ENCODE measurements at regions not wholly inside any gene's neighbourhood (a gene's known extent, or its start where the extent isn't known, plus 50 kb on each side); places are given as distances from the start of the nearest gene placed in this dataset.

- Histone ChIP-seq H3K4me3 (no peak overlapping the region), H3K27ac (no peak overlapping the region), H3K9me3 (no peaks in the 10 kb centered on the region), H3K4me2 (no peak overlapping the region), H3K4me1 (no peaks in the 10 kb centered on the region)
- TF ChIP-seq PBX3 (IDR thresholded peaks at IDR 0.05) = no peak
- TF ChIP-seq POLR2AphosphoS2 (conservative IDR thresholded peaks at IDR 0.05; ENCODE audit: low read length) = no peak
- no peak for TF ChIP-seq CTCF (IDR thresholded peaks at IDR 0.05)
- no peak for TF ChIP-seq ZFP36 (IDR thresholded peaks at IDR 0.05; ENCODE audit: borderline replicate concordance, partially characterized antibody)
- TF ChIP-seq E2F6 (IDR thresholded peaks at IDR 0.05; ENCODE audit: borderline replicate concordance, low read depth) = no peak
- TF ChIP-seq REST (IDR thresholded peaks at IDR 0.05) = no peak
- TF ChIP-seq BCL3 (IDR thresholded peaks at IDR 0.05) = no peak
- TF ChIP-seq NR3C1 (IDR thresholded peaks at IDR 0.05) = no peak
- no peak for TF ChIP-seq ZSCAN20 (CRISPR knock-in tag; IDR thresholded peaks at IDR 0.05)
- no peak for TF ChIP-seq MAX (IDR thresholded peaks at IDR 0.05)
- no peak for TF ChIP-seq NFE2L2 (conservative IDR thresholded peaks at IDR 0.05; ENCODE audit: low read length)
- TF ChIP-seq KDM1A (IDR thresholded peaks at IDR 0.05; ENCODE audit: low read depth) = no peak
- TF ChIP-seq EP300 (IDR thresholded peaks at IDR 0.05) = no peak
- TF ChIP-seq RFX5 (IDR thresholded peaks at IDR 0.05) = no peak
- no peak for TF ChIP-seq HOXB5 (CRISPR knock-in tag; IDR thresholded peaks at IDR 0.05)
- TF ChIP-seq HES2 (IDR thresholded peaks at IDR 0.05) = no peak
- DNase-seq (ENCODE audit: low read depth in 1 of 2, low spot score in 1 of 2) (no peak), FAIRE-seq (no peak), ATAC-seq (no peak)
- CTCF ChIA-PET = interaction anchor here (1.7 kb wide), 1 partner anchor 9 kb away, joined by 9 read pairs; no protein-coding TSS in a partner anchor
- POLR2A ChIA-PET = no interaction called here
These were observed 106.5 kb upstream of the OXGR1 start for GRCh38 chr13:97100821-97101220.

GRCh38 chr13:97101912-97102708 is 107.8 kb upstream of the OXGR1 start:
- H3K4me1 ChIP-seq = no peaks in the 10 kb centered on the region
- no peak for TF ChIP-seq KDM1A (IDR thresholded peaks at IDR 0.05; ENCODE audit: low read depth)
- peak; percentile 83 for TF ChIP-seq MAFK (IDR thresholded peaks at IDR 0.05; ENCODE audit: partially characterized antibody)
- no peak overlapping the region for H3K4me3 ChIP-seq
- FAIRE-seq (no peak), DNase-seq (ENCODE audit: low read depth in 1 of 2, low spot score in 1 of 2) (no peak), ATAC-seq (no peak)
- ChIA-PET POLR2A (no interaction called here), CTCF (interaction anchor here (1.7 kb wide), 1 partner anchor 8 kb away, joined by 9 read pairs; no protein-coding TSS in a partner anchor)
- no peak overlapping the region for H3K4me2 ChIP-seq
- H3K9me3 ChIP-seq = no peaks in the 10 kb centered on the region
- no peak overlapping the region for H3K27ac ChIP-seq

All from A549 (cell line).